H1 (cell line): ENCODE measurements at regions not wholly inside any gene's neighbourhood (a gene's known extent, or its start where the extent isn't known, plus 50 kb on each side); places are given as distances from the start of the nearest gene placed in this dataset.

Source experiments
- EP300 ChIP-seq, 2 experiments: IDR thresholded peaks; 1 replicate in 1 of 2; 2 replicates in 1 of 2; pipeline ENCODE4 v1.6.1; 2011 to 2012; ENCODE audit warnings: low read depth in 2 of 2, low read length in 2 of 2, mild to moderate bottlenecking in 2 of 2, borderline replicate concordance in 1 of 2, inconsistent platforms in 1 of 2, moderate library complexity in 1 of 2
- FOSL1 ChIP-seq: IDR thresholded peaks from 2 replicates; pipeline ENCODE4 v1.6.1; 2011; ENCODE audit warnings: mild to moderate bottlenecking, low read depth, low read length, moderate library complexity; ENCODE audit not compliant: insufficient read depth
- JUN ChIP-seq: IDR thresholded peaks from 2 replicates; pipeline ENCODE4 v1.6.1; 2011; ENCODE audit warnings: low read depth, mild to moderate bottlenecking, improper control_type of control experiment, low read length
- NANOG ChIP-seq: IDR thresholded peaks from 2 replicates; pipeline ENCODE4 v1.6.1; 2011; ENCODE audit warnings: low read length, low read depth, mild to moderate bottlenecking, inconsistent platforms; ENCODE audit not compliant: insufficient read depth, poor library complexity, severe bottlenecking
- PHF8 ChIP-seq: fragments of 200-600 bp; sonication (generic); conservative IDR thresholded peaks from 2 replicates; pipeline ENCODE4 v1.7.1; 2012; ENCODE audit warnings: low read depth, mild to moderate bottlenecking, inconsistent platforms, low read length, moderate library complexity
- POU5F1 ChIP-seq: IDR thresholded peaks from 2 replicates; pipeline ENCODE4 v1.6.1; 2011; ENCODE audit warnings: low read depth, mild to moderate bottlenecking, low read length, moderate library complexity
- RXRA ChIP-seq: IDR thresholded peaks from 2 replicates; pipeline ENCODE4 v1.6.1; 2011; ENCODE audit warnings: low read depth, mild to moderate bottlenecking, low read length, moderate library complexity; ENCODE audit not compliant: insufficient read depth
- SP1 ChIP-seq: IDR thresholded peaks from 2 replicates; pipeline ENCODE4 v1.6.1; 2011; ENCODE audit warnings: low read depth, low read length
- SP4 ChIP-seq: IDR thresholded peaks from 2 replicates; pipeline ENCODE4 v1.6.1; 2012; ENCODE audit warnings: low read length, inconsistent platforms
- TAF7 ChIP-seq: optimal IDR thresholded peaks from 2 replicates; pipeline ENCODE3; 2011; ENCODE audit warnings: low read depth, mild to moderate bottlenecking, inconsistent platforms, low read length, moderate library complexity, borderline replicate concordance

DNA sequence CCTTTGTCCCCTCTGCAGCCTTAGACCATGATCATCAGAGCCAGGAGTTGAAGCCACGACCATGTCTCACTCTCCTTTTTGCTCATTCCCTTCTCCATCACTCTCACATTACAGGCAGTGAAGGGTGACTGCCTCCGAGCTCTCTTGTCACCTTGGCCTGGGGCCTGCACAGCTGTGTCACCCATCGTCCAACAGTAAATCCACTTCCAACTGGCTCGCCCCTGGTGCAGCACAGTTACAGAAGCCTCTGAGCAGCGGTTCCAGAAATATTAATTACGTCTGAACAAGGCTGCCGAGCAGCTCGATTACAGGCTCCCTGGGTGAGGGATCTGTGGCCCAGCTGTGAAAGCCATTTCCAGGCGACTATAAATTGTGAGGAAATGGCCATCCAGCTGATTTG, 528.2 kb downstream of the NR2F2 start (continued):
- TF ChIP-seq NANOG (no peak), SP1 (no peak), JUN (no peak), RXRA (no peak), POU5F1 (no peak), TAF7 (no peak), FOSL1 (no peak), SP4 (no peak), EP300 (IDR thresholded peaks at IDR 0.05; ENCODE audit: borderline replicate concordance in 1 of 2, low read depth in 2 of 2, low read length in 2 of 2) (no peak), PHF8 (no peak)
